T-helper 2 cell treated with Interferon-gamma antibody and Interleukin-4, amounts not matched to agents 100 ng/mL and 5 ng/mL, for 36 hours (primary cell): ENCODE measurements at regions not wholly inside any gene's neighbourhood (a gene's known extent, or its start where the extent isn't known, plus 50 kb on each side); places are given as distances from the start of the nearest gene placed in this dataset.
"Not testable (repeated sequence)": the region's sequence is repeated elsewhere in the genome, so short reads cannot be mapped to it uniquely, and the experiment has no call there.

Experiments used
- intact Hi-C: fragments of 100-400 bp; cut with micrococcal nuclease; formaldehyde crosslinking; loops from one replicate; pipeline ENCODE4 v1.15.1; 2023

GRCh38 chr6:92952111-92952510 is 467.2 kb downstream of the EPHA7 start:
- intact Hi-C loops: not testable (repeated sequence)

- intact Hi-C loops: no loop called here
These were observed 473.6 kb downstream of the EPHA7 start for GRCh38 chr6:92945799-92946198.

GRCh38 chr6:92944132-92944531 is 475.2 kb downstream of the EPHA7 start:
- intact Hi-C loops: no loop called here

- intact Hi-C loops: no loop called here
These were observed 476.8 kb downstream of the EPHA7 start for GRCh38 chr6:92942549-92942948.

- intact Hi-C loops: no loop called here
These were observed 484.7 kb downstream of the EPHA7 start for GRCh38 chr6:92934625-92935024.

- intact Hi-C loops: no loop called here
These were observed 489.2 kb downstream of the EPHA7 start for GRCh38 chr6:92930171-92930570.

GRCh38 chr6:92922216-92922806 is 497.0 kb downstream of the EPHA7 start:
- intact Hi-C loops: no loop called here

- intact Hi-C loops: no loop called here
These were observed 503.9 kb downstream of the EPHA7 start for GRCh38 chr6:92915466-92915865.

GRCh38 chr6:92911301-92911700 is 508.1 kb downstream of the EPHA7 start:
- intact Hi-C loops: no loop called here

GRCh38 chr6:92910646-92911045 is 508.7 kb downstream of the EPHA7 start:
- intact Hi-C loops: no loop called here

GRCh38 chr6:92906385-92906784 is 513.0 kb downstream of the EPHA7 start:
- intact Hi-C loops: no loop called here

- intact Hi-C loops: no loop called here
These were observed 525.6 kb downstream of the EPHA7 start for GRCh38 chr6:92893741-92894140.

GRCh38 chr6:92892626-92893170 is 526.7 kb downstream of the EPHA7 start:
- intact Hi-C loops: no loop called here

- intact Hi-C loops: no loop called here
These were observed 531.0 kb downstream of the EPHA7 start for GRCh38 chr6:92888316-92888715.

GRCh38 chr6:92887871-92888270 is 531.5 kb downstream of the EPHA7 start:
- intact Hi-C loops: no loop called here

- intact Hi-C loops: no loop called here
These were observed 539.8 kb downstream of the EPHA7 start for GRCh38 chr6:92879526-92879925.

GRCh38 chr6:92864966-92865555 is 554.3 kb downstream of the EPHA7 start:
- intact Hi-C loops: no loop called here

- intact Hi-C loops: no loop called here
These were observed 569.7 kb downstream of the EPHA7 start for GRCh38 chr6:92849636-92850035.

GRCh38 chr6:92848901-92849300 is 570.5 kb downstream of the EPHA7 start:
- intact Hi-C loops: no loop called here

GRCh38 chr6:92848459-92848858 is 570.9 kb downstream of the EPHA7 start:
- intact Hi-C loops: no loop called here

GRCh38 chr6:92847988-92848387 is 571.4 kb downstream of the EPHA7 start:
- intact Hi-C loops: no loop called here

- intact Hi-C loops: no loop called here
These were observed 579.0 kb downstream of the EPHA7 start for GRCh38 chr6:92840246-92840930.

GRCh38 chr6:92828788-92829187 is 590.6 kb downstream of the EPHA7 start:
- intact Hi-C loops: no loop called here
